Midbrain (tissue), 1 donor: ENCODE measurements at regions not wholly inside any gene's neighbourhood (a gene's known extent, or its start where the extent isn't known, plus 50 kb on each side); places are given as distances from the start of the nearest gene placed in this dataset.
A peak's percentile ranks its signal among the peaks of the same experiment; 100 is the strongest.

Source experiments
- DNase-seq: peaks from one replicate; lab custom pipeline; 2025; lab: John Stamatoyannopoulos, UW

DNA sequence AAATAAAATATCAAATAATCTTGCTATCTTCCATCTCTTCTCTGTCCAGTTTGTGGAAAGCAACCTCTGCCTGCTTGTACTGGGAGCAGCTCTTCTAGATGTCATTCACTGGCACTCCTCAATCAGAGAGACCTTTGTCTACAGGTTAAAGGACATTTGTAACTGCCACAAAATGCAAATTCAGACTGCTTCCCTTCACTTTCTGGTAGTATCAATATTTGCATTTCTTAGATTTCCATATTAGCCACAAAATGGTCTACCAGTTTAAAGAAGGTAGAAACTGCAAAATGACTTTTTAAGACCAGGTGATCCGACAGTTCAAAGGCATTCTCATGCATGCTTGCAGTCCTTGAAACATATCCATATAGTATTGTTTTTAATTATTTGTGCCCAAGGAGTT, 51.7 kb upstream of the RCN1 start:
- no peak for DNase-seq

DNA sequence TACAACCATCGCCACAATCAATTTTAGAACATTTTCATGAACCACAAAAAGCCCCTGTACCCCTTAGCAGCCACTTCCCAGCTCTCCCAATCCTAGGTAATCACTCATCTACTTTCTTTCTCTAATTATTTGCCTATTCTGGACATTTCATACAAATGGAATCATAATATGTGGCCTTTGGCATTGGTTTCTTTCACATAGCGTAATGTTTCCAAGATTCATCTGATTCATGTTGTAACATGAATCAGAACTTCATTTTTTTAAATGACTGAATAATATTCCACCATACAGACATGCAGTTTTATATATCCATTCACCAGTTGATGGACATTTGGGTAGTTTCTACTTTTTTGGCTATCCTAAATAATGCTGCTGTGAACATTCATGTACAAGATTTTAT, 56.2 kb upstream of the RCN1 start:
- no peak for DNase-seq

- DNase-seq: no peak
These were observed 56.7 kb upstream of the RCN1 start for GRCh38 chr11:32034149-32034548.

GRCh38 chr11:32033491-32033890, 57.4 kb upstream of the RCN1 start:
- no peak for DNase-seq

GRCh38 chr11:32033067-32033466, 57.8 kb upstream of the RCN1 start:
- no peak for DNase-seq

DNA sequence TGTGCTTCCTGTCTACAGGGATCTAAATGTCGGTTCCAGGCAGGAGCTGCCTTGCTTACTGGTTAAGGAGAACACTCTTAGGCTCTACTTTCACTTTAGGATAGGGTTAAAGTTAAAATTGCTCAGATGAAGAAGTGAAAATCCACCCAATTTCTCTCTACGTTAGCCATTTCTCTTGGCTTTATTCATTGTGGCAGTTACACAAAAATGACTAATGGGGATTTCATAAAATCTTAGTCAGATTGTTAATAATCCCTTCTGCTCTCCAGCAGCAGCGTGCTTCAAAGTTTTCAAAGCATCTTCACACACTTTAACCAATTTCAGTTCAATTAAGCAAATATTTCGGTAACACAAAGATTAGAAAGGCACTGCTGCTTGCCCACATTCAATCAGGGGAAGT, 58.4 kb upstream of the RCN1 start:
- DNase-seq: no peak

DNA sequence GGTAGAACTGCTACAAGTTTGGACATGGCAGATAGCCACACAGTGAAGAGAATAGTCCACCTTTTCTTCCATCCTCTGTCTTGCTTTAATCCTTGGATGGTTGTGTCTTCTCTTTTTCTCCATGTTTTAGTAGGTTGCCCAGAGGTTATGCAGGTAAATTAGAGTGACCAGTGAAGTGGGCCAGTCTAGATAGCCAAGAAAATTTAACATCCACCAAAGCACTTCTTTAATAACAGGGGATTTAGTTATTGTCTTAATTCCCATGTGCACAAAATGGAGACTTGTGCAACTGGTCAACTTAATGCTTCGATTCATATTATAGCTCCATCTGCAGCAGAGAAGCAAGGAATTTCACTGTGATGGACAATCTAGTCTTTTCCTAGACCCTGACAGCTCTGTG, 58.8 kb upstream of the RCN1 start:
- DNase-seq: no peak

DNA sequence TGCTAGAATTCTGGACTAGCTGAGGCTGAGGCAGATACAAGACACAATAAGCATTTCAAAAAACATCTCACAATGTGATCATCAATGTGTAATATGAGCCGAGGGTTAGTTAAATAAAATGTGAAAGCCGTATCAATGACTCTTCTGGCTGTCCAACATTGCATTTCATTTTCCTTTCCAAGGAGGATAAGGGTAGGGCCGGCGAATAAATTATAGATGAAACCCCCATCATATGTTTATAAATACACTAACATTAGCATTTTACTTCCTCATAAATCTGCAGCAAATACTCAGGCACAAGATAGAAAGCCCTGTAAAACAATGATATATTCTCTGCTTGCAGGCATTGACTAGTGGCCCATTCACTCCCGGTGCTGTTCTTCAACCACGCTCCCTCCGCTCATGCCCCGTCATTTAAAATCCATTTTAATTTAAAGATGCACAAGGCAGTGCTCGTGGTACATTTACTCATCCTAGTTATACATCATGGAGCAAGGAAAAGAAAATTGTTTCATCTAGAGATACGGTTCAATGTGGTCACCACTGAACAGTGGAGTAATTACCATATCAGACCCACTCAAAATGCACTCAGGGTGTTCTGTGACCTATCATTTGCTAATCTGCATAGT, 59.9 kb upstream of the RCN1 start:
- DNase-seq: no peak

DNA sequence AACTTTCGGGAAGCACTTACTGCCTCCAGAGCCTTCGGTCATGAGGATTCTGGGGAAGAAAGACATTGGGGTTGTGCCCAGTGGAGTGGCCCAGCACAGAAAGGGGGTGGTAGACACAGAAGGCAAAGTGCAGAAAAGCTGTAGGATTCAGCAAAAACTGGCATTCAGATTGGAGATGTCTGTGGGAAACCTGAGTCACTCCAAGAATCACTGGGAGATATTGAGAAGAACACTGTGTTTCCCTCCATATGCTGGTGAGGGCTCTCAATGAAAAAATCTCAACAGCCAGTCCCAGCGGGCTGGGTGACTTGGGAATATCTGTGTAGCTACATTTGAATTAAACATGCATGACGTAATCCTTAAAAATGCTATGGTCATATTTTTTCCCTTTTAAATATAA, 61.2 kb upstream of the RCN1 start:
- no peak for DNase-seq

DNA sequence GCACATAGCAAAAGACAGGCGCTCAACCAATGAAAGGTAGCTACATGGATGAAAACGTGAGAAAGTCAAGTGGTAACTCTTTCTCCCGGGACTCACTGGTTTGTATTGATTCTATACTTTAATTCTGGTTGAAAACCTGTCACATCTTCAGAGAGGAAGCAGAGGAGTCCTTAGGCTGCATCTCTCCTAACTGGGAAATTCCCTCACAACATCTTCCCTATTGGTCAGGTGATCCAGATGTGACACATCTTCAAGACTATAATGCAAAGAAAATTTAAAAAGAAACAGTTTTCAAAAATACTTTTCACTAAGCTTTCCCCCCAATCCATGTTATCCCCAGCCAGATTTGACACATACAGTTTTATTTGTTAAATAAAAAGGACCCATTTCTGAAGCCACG, 62.7 kb upstream of the RCN1 start:
- no peak for DNase-seq

DNA sequence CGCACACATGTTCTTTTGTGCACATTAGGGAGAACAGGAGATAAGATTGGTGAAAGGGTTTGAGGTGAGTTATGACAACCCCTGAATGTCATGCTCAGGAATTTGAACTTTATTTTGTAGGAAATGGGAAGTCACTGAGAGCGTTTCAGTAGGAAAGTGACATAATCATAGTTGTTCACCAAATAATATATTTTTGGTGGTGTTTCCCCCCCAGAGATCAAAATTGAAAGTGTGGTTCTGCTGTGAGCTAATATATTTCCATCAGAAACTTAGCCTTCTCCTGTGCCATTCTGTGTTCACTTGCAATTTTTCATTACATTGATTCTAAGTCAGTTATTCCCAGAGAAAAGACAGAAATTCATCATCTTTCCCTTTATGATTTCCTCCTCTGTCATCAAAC, 64.1 kb upstream of the RCN1 start:
- DNase-seq: no peak

DNA sequence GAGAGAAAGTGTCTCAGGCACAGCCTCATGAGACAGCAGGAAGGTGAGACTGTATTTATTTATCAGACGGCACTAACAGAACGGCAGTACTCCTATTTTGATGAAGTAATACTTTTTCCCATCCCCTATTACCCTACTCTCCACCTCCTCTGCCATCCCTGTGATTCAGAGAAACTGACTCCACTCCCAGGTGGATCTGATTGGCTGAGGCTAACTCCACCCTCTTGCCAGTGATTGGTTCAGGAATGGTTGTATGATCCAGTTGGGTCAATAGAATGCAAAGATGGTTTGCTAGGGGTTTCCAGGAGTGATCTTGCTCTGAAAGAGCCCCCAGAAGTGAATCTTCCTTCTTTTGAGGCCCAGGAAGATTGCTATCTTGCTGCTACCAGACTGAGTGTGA, 65.9 kb upstream of the RCN1 start:
- no peak for DNase-seq

- DNase-seq: no peak
These were observed 67.2 kb upstream of the RCN1 start for GRCh38 chr11:32023370-32024305.

- no peak for DNase-seq
These were observed 72.2 kb upstream of the RCN1 start for GRCh38 chr11:32018672-32019071.

GRCh38 chr11:32016111-32016510, 74.8 kb upstream of the RCN1 start:
- DNase-seq: no peak

GRCh38 chr11:32015427-32015826, 75.4 kb upstream of the RCN1 start:
- no peak for DNase-seq

- DNase-seq: no peak
These were observed 77.3 kb upstream of the RCN1 start for GRCh38 chr11:32013603-32014002.

- no peak for DNase-seq
These were observed 78.8 kb upstream of the RCN1 start for GRCh38 chr11:32012049-32012448.

DNA sequence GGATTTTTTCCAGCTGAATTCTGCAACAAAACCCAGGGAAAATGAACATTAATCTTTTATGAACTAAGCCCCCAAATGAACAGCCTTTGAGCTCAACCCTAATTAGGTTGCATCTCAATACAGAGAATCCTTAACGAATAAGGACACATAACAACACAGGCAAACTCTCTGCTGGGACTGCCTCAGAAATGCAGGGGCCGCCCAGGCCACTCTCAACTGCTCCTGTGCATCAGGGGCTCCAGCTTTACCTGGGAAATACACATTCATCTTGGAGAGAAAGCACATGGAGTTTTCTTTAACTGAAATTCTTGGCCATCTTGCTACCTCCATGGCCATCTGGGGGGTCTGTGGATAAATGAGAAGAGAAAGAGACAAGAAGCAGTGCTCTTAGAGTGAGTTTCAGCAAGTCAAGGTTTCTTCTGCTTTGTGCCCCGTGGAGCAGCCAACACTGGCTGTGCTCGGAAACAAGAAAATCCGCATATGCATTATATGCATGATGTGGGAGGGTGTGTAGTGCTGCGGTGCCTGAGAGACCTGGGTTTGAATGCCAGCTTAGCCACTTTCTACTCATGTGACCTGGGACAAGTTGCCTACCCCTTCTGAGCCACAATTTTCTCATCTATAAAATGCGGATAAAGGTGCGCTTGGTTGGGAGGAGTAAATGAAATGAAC, 81.9 kb upstream of the RCN1 start:
- DNase-seq: no peak

DNA sequence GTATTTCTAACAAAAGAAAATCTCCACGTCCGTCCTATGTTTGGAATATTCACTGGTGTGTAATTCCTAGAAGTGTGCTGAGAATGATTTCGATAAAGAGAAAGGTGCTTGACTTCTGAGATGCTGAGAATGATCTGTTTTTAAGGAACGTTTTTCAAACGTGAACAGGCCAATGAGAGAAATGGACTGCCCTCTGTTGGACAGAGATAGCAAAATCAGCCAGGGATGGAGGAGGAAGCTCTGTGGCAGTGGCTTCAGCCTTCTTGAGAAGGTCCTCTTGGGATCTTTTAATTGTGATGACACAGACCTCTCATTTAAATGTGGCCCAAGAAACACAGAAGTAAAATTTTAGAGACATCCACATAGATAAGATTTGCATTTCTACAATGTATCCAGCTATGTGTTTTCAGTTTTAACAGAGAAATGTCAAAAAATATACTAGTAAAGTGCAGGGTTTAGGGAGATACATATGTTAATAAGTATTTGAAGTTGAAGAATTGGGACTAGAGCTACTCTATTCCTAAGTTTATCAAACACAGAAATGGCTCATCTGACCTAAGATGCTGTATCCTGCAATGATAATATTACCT, 84.0 kb upstream of the RCN1 start:
- peak; percentile 13 for DNase-seq

DNA sequence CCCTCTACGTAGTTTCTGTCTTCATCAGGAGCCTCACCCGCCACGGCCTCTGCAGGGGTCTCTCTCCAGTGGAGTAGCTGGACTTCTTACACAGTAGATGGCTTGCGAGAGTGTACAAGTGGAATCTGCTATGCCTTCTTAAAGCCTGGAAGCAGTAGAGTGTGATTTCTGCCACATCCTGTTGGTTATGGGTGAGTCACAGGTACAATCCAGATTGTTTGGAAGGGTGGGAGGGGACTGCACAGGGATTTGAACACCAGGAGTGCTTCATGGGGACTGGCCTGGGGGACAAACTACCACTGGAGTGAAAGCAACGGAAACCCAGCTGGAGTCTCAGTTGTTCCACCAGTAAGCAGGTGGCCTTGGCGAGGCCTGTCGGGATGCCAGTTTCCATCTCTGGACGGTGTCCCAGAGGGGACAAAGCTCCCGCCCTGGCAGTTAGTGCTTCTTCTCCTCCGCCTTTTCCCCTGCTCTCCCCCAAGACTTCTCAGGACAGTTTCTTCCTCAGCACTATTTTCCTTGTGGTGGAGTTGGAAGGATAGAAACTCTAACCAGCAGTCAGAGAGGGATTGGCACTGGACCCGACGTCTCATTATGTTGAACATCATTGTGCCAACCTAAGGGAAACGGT, 85.0 kb upstream of the RCN1 start:
- no peak for DNase-seq

DNA sequence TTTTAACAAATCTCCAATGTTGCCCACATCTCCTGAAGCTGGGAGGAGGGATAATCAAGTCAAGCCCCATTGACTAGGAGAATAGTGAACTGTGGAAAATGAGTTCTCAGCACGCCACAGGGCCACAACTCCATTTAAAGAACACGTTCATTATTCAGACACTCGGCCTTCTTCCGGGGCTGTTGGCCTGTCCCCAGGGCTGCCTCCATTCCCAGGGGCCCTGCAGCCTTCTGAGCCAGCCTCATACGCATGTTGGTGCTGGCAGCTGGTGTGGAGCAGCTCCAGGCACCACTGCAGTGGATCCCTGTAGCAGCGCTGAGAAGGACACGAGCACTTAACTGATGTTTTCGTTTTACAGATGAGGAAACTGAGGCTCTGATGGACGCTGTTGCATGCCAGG, 87.5 kb upstream of the RCN1 start:
- no peak for DNase-seq
